Stimulated activated CD4-positive, alpha-beta T cell treated with anti-CD3 and anti-CD28 coated beads, TNF-alpha, amount 100 ng/mL, for 24 hours (primary cell): ENCODE measurements at regions not wholly inside any gene's neighbourhood (a gene's known extent, or its start where the extent isn't known, plus 50 kb on each side); places are given as distances from the start of the nearest gene placed in this dataset.

ENCODE experiments used
- DNase-seq, 3 experiments: peaks; one replicate each; pipeline ENCODE4 v3.0.0-alpha.2; 2020; ENCODE audit warnings: low read depth in 3 of 3

GRCh38 chr6:15994814-15995459 is 133.9 kb upstream of the MYLIP start:
- DNase-seq, result no peak

- no peak for DNase-seq
Measured at GRCh38 chr6:15993716-15994228, 135.1 kb upstream of the MYLIP start.

- no peak for DNase-seq
Measured at GRCh38 chr6:15990179-15990578, 138.7 kb upstream of the MYLIP start.

GRCh38 chr6:15989397-15989796 is 139.5 kb upstream of the MYLIP start:
- DNase-seq, result no peak

- no peak for DNase-seq
Measured at GRCh38 chr6:15987569-15987968, 141.3 kb upstream of the MYLIP start.

GRCh38 chr6:15986027-15986629 is 142.8 kb upstream of the MYLIP start:
- no peak for DNase-seq

- no peak for DNase-seq
Measured at GRCh38 chr6:15985379-15985959, 143.4 kb upstream of the MYLIP start.

- no peak for DNase-seq
Measured at GRCh38 chr6:15981956-15982355, 146.9 kb upstream of the MYLIP start.

- no peak for DNase-seq
Measured at GRCh38 chr6:15980801-15981200, 148.1 kb upstream of the MYLIP start.

GRCh38 chr6:15978426-15978825 is 150.5 kb upstream of the MYLIP start:
- DNase-seq, result no peak

- DNase-seq, result no peak
Measured at GRCh38 chr6:15977050-15977449, 151.8 kb upstream of the MYLIP start.

- DNase-seq, result no peak
Measured at GRCh38 chr6:15974817-15975216, 154.1 kb upstream of the MYLIP start.

GRCh38 chr6:15970517-15970916 is 158.4 kb upstream of the MYLIP start:
- DNase-seq, result no peak

- no peak for DNase-seq
Measured at GRCh38 chr6:15969236-15969778, 159.6 kb upstream of the MYLIP start.

- DNase-seq, result no peak
Measured at GRCh38 chr6:15968519-15968918, 160.4 kb upstream of the MYLIP start.

- no peak for DNase-seq
Measured at GRCh38 chr6:15966000-15966520, 162.8 kb upstream of the MYLIP start.

GRCh38 chr6:15962449-15962764 is 166.5 kb upstream of the MYLIP start:
- DNase-seq, result no peak

GRCh38 chr6:15961635-15962448 is 167.0 kb upstream of the MYLIP start:
- DNase-seq, result no peak

GRCh38 chr6:15960740-15961634 is 167.9 kb upstream of the MYLIP start:
- DNase-seq, result no peak

GRCh38 chr6:15957655-15958169 is 171.2 kb upstream of the MYLIP start:
- DNase-seq, result no peak
